Activated CD4-positive, alpha-beta T cell treated with anti-CD3 and anti-CD28 coated beads, Interleukin-10, Interleukin-2, amounts not matched to agents 100 ng/mL and 50 ng/mL, durations not matched to agents 16 hours and 8 hours (primary cell): ENCODE measurements at regions not wholly inside any gene's neighbourhood (a gene's known extent, or its start where the extent isn't known, plus 50 kb on each side); places are given as distances from the start of the nearest gene placed in this dataset.

Experiments used
- DNase-seq: peaks from one replicate; pipeline ENCODE4 v3.0.0-alpha.2; 2020

DNA sequence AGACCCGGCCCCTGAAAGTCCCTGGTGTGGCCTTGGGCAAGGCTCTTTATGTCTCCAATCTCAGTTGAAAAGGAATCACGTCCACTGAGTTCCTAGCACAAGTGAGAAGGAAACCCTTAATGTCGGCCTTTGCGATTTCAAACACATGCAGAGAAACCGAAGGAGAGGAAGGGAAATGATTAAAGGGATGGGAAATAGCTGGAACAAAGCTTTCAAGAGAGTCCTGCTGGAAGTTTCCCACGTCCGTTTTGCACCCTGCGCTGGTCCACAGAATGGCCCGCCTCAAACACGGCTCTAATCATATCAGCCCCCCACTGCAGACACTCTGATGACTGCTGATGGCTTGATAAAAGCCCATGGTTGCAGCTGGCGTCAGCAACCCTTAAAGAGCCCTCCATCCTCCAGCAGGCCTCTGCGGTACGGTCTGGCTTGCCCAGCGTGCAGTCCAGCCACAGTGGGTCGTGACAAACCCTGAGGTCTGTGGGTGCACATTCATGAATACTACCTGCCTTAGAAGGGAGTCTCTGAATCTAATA is 765.5 kb upstream of the EEF2KMT start:
- DNase-seq = no peak

DNA sequence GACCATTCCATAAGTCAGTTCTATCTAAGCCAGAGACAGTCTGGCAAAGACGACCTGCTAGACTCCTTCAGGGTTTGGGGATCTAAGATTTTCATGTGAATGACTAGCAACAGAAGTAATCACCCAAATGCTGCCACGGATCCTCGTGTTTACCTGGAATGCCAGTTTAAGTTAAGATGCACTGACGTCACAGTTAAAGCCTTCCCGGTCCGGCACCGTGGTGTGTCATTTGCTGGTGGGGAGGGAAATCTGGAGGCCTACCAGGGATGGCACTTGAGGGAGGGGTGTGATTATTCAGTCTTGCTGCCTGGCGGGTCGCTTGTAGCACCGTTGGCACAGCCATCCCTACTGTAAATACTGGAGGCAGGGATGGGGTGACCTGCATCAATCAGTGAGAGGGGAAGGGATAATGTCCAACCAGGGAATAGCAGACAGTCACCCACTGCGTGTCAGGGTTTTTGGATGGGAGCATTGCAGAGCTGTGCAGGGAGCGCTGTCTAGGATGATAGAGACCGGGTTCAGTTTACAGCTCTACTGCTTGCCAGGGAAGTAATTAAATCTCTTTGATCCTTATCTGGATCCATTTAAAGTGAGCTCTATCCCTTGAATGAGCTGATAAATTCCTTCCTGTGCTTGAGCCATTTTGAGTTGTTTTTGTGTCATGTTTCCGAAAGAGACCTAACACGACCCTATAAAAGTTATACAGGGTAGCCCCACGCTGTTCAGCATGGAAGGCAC is 764.7 kb upstream of the EEF2KMT start:
- DNase-seq = no peak

DNA sequence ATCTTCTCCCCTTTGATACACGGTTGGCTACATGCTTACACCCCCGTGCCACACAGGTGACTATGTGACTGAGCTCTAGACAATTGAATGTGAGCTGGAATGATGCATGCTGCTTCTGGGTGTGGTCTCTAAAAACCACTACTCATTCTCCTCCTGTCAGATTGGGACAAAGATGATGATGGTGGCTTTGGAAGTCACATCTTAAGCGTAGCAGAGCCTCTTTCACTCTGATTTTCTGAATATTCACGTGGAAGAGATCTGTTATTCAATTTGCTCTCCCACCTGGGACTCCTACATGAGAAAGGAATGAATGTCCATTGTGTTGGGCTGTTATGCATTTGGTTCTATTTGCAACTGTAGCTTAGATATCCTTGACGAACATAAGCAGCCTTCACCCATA is 763.6 kb upstream of the EEF2KMT start:
- no peak for DNase-seq

DNA sequence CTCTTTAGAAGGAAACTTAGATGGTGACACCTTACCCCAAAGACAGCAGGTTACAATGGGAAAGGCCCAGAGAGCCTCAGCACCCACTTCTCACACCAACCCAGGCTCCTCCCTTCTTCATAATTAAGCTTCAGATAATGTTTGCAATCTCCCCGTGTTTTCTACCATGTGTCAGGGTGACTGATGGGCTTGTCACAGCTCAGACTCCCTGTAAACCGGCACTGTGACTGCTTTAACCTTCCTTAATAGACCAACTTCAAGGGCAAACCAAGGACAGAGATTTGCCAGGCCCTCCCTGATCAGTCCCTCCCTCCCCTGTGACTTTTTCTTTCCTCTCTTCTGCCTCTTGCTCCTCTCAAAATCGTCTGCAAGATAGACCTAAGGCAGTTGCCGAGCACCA is 760.6 kb upstream of the EEF2KMT start:
- no peak for DNase-seq

DNA sequence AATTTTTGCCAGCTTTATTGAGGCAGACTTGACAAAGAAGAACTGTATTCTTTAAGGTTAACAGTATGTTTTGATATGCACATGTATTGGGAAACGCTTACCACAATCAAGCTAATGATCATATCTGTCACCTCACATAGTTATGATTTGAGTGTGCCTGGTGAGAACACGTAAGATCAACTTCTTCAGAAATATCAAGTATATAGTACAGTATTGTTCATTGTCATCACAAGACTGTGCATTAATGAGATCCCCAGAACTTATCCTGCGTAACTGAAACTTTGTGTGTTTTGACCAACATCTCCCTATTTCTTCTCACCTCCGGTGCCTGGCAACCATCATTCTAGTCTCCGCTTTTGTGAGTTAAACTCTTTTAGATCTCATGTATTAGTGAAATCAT is 756.4 kb upstream of the EEF2KMT start:
- DNase-seq = peak; percentile 46

DNA sequence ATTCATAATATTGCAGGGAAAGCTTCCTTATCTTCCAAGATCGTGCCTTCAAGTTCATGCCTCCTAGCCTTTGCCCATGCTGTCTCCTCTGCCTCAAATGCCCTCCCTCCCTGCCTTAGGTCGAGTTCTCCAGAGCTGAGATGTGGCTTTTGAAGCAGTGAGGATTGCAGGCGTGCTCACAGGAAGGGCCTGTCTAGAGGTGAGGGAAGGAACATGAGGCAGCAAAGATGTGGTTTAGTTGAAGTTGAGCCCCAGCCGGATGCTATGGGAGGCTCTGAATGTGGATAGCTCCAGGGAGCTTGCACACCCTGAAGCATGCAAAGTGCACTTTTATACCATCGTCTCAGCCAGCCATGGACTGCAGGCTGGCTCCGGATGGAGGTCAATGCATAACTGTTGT is 754.6 kb upstream of the EEF2KMT start:
- DNase-seq = no peak

DNA sequence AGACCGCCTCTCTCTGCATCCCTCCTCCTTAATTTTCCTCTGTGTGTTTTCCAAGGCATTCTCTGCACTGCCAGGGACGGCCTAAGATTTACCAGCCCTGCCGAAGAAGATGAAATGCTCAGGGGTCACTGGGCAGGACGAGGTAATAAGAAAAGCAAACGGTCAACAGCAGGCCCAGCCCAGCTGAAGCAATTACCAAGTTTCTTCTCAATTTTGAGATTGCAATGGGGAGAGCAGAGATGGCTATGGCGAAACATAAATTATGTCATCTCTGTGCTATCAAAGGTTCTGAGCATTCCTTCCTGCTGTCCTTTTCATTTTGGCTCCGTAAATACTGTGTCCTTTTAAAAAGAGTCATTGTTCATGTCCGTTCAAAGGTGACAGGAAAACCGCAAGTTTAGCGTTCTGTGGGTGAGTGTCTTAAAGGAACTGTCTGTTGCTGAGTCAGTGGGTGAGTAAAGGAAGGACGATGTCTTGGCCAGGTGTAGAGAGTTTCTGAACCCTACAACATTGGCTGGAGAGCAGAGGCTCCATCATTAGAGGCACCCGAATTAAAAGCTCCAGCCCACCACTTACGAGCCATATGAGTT is 753.9 kb upstream of the EEF2KMT start:
- DNase-seq = peak; percentile 4

DNA sequence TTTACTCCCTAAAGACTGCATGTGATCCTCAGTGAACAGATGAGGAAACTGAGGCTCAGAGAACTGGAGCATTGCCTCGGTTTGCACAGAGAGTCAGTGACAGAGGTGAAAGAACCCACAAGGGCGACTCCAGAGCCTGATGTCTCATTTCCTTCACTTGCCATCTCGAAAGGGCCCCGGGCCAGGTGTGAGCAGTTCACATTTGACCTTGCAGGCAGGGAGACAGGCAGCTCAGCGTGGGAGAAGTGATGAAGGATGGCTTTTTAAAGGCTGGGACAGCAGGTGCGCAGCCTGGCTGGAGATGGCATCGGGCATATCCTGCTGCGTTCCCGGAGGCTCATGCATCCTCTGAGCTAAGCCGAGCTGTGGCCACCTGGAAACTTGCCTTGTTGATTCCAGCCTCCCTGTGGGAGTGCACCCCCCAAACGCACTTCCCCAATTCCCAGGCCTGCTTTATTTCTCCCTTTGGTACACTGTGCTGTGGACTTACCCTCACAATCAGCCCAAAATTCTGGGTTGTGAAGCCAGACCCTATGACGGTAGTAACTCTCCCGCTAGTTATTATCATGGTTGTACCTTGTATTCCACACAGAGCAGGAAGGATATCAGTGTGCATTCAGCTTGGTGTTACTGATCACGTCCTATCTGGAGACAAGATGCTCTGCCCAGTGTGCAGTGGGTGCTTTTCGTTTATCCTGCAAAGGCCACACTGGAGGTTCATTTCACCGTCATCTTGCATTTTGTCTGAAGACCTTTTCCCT is 753.2 kb upstream of the EEF2KMT start:
- no peak for DNase-seq

DNA sequence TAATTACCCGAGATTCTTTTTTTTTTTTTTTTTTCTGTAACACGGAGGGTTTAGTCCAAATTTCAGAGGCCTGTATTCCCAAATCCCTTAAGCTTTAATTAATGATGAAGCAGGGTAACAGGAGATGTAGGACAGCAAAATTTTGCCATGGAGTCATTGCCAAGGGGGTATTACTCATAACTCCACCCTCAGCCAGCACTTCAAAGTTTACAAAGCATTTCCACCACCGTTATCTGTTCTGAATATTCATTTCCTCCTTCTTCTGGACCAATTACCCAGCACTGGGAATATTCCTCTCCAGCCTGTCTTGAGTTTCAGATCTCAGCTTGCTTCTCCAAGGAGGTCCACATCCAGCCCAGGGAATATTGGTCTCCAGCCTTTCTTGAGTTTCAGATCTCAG is 747.5 kb upstream of the EEF2KMT start:
- DNase-seq = no peak

DNA sequence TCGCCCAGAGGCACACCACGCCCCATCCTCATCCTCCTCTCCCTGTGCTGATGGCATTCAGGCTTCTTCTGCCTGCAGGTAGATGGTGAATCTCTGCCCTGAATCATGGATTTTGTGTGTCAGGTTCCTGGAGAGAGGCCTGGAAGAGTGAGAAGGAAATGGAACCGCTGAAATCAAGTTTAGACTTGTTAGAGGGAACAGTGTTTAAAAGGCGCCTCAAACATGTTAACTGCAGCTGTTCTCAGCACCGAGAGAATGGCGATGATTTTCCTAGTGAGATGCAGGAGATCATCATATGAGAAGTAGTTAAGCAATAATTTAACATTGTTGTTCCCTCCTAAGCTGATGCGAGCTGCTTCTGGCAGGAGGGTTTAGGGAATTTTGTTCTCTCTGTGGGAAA is 744.4 kb upstream of the EEF2KMT start:
- no peak for DNase-seq

DNA sequence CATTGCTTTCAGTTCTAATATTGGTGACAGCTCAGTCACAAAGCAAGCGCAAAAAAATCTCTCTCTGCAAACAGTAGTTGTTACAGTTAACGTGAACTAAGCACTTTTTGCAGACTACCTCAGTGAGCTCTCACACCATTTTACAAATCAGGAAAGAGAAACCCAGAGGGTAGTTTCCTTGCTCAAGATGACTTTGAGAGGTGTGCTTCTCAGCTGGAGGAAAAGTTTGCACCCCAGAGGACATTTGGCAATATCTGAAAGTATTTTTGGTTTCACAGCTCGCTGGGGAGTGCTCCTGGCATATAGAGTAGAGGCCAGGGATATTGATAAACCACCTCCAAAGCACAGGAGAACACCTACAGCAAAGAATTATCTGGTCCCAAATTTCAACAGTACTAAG is 741.1 kb upstream of the EEF2KMT start:
- no peak for DNase-seq

DNA sequence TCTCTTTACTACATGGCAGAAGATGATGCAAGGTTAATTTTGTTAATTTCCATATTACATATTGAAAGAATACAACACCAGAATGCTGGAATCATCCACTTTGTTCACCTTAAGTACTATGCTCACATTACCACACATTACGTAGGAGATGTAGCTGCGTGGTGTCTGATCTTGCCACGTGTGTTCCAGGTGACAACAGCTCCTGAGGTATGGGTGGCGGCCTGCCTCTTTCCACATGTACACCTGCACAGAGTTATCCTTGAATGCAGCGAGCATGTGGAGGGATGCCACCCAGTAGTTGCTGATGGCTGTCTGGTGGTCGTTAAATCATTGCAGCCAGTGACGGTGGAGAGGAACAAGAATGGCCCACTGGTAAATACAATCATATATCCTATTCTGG is 740.5 kb upstream of the EEF2KMT start:
- DNase-seq = no peak

DNA sequence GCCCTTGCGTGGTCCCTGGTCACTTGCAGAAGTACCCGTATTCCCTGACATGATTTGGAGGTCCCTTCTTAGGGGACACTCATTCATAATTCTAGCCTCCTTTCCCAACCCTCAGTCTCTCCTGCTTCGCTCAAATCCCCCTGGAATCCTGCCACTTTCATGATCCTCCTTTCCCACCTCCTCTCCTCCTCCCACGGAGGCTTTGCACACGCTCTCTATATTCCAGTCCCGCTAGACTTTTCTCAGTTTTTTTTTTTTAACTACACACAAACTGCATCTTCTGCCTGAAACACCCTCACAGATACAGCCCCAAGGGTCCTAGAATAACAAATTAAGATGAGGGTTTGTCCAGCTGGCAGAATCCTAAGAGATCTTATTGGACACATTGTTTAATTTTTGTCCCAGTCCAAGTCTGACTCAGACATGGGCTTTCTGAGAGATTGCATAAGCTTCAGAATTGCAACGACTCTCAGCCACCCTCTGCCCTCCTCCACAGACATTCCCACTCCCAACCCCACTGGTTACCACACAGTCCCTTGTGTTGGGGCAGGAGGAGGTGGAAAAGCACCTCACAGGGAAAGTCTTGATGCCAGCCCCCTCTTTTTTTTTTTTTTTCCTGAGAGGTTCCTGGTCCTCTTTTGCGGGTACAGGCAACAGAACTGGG is 739.5 kb upstream of the EEF2KMT start:
- no peak for DNase-seq

DNA sequence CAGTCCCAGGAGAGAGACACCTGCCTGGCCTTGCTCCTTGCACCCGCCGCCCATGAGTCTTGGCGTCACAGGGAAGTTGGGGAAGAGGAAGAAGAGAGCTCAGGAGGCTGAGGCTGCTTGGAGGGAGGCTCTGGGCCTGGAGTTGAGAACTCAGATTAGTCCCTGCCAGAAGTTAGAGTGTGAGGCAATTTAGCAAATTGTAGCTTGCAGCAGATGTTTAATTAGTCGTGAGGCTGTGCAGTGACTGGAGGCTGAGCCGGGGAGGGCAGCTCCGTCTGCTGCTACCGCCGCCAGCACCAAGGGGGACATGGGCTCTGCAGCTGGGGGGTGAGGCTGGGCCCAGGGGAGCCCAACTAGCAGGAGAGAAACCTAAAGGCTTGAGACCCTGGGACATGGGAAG is 738.3 kb upstream of the EEF2KMT start:
- DNase-seq = no peak

DNA sequence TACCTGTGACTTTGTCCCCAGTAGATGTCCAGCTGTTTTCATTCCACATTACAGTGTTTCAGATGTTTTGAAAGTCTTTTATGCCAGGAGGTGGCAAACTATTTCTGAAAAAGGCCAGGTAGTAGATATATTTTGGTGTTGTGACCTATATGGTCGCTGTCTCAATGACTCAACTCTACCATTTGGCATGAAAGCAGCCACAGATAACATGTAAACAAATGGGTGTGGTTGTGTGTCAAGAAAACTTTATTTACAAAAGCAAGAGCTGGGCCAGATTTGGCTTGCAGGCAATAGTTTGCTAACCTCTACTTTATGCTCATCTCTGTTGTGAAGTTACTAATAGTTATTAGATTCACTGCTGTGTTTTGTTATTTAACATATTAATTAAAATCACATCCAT is 728.7 kb upstream of the EEF2KMT start:
- DNase-seq = no peak

DNA sequence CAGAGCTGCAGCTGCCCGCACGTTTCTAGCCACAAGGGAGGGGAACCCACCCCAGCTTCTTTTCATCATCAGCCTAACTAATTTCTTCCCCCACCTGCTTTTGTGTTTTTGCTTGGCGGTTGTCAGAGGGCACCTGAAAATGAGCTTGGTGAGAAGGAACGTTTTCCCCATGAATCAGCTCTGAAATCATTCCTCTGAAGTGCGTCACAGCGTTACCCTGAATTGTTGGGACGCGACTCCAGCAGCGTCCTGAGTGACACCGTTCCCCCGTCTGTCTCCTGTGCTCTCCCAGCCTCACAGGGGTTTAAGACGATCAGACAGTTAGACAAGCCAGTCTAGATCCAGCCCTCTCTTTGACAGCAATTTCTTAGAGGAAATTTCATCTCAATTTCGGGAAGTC is 722.9 kb upstream of the EEF2KMT start:
- DNase-seq = no peak

DNA sequence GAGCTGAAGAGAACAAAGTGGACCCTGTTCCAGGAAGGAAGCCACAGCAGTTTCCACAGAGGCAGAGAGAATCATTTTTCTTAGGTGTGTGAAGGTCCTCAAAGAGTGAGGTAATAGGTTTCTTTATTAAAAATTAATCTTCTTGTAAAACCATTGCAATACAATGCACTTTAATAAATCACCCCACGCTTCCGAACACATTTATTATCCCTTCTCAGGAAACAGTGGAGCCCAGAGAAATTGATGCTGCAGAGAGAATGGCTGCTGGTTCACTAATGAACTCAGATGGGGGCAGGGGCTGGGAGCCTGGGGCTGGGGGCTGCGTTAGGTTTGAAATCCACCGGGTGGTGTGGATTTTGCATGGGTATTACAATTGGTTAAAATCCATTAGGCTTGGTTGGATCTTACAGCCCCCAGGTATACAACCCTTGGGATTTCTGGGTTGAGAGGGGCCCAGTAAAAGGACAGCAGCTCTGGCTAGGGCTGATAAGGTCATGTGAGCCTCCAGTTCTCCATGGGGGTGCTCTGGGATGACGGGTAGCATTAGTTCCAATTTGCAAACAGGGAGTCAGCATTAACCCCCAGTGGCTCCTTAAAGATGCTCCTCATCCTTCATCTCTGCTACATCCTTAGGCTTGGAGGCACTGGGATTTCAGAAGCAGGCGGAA is 718.1 kb upstream of the EEF2KMT start:
- DNase-seq = no peak

DNA sequence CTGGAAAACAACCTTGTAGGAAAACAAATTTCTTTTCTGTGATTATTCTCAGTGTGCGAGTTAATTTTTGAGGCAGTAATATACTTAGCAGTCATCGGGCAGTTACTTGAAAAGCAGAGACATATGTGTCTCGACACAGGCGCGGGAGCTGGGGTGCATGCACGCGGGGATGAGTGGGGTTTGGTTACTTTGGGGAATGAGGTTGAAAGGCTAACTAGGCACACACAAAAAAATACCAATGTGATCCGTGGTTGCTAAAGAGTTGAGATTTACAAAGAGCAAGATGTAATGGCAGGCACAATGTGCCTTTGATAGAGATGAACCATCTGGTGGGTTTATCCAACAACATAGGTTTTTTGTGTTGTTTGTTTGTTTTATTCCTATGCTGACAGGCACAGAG is 703.8 kb upstream of the EEF2KMT start:
- DNase-seq = no peak

DNA sequence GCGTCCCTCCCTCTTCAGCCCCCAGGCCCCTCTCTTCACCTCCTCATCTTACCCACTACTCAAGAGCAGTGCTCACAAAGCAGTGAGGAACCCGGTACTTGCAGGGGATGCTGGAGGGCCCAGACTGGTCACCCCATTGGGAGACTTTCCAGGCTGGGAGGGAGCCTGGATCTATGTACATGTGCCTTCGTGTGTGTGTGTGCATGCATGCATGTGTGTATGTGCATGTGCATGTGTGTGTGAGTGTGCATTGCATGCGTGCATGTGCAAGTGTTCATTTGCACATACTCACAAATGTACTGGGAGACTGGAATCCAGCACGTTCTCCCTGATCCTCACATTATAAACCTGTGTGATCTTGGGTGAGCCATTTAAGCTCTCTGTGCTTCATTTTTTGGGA is 696.0 kb upstream of the EEF2KMT start:
- no peak for DNase-seq

DNA sequence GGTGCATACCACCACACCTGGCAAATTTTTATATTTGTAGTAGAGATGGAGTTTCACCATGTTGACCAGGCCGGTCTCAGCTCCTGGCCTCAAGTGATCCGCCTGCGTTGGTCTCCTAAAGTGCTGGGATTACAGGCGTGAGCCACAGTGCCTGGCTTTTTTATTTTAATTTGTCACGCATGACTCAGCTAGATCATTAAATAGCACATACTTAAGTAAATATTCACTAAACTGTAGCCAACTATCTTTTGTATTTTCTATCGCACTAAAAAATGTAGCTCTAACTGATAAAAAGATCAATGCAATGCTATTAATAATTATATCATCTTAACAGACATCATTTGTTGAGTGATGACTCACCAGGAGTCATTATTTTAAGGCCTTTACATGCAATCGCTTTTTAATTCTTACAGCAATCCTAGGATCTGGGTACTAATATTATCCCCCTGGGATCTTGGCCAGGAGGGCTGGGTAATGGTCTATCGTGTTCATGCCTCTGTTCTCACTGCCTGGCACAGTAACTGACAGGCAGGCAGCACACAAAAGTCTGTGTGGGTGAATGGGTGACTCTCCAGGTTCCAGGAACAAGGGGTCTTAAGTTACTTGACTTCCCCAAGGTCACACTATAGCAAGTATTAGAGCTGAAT is 693.5 kb upstream of the EEF2KMT start:
- no peak for DNase-seq

DNA sequence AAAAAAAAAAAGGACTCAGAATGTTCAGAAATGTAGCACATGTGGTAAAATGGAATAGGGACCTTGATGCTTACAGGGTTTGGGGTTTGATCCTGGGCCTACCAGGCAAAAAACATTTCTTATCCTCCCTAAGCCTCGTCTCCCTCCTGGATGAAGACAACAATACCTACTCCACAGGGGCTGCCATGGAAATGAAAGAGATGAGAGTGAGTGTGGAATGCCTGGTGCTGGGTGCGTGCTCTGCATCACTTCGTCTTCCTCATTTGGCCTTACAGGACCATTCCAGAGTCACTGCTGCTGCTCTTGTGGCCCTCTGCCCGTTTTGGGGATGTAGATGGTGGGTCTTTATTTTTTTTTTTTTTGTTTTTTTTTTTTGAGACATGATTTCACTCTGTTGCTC is 692.9 kb upstream of the EEF2KMT start:
- DNase-seq = no peak

DNA sequence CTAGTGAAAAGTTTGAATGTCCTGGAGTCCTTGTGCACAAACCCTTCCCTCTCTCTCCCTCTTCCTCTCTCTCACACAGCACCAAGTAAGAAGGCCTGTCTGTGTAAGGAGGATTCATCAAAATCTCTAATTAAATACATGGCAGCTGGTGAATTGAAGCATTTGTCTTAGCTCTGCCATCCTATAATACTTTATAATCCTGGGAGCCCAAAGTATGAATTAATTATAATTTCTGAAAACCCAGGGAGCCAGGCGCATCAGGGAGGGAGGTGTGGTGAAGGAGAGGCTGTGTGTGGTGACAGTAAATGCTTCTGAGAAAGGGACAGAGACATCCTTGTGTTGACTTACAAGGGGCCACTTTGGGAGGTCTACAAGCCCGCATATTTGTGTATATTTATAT is 691.4 kb upstream of the EEF2KMT start:
- DNase-seq = no peak
